D721Med (cell line): ENCODE measurements at regions not wholly inside any gene's neighbourhood (a gene's known extent, or its start where the extent isn't known, plus 50 kb on each side); places are given as distances from the start of the nearest gene placed in this dataset.

Source experiments
- DNase-seq: peaks from one replicate; pipeline ENCODE4 v3.0.0; 2011; ENCODE audit warnings: low spot score; ENCODE audit not compliant: insufficient read length
- FAIRE-seq: peaks from 2 replicates; lab custom pipeline; 2011; peaks lifted over from hg19 to GRCh38; lab: Jason Lieb, UNC
- CTCF ChIP-seq: IDR thresholded peaks from 2 replicates; pipeline ENCODE4 v1.5.1; 2012; ENCODE audit warnings: mild to moderate bottlenecking, control low read depth; ENCODE audit not compliant: insufficient read depth; ENCODE audit errors: missing control alignments

DNA sequence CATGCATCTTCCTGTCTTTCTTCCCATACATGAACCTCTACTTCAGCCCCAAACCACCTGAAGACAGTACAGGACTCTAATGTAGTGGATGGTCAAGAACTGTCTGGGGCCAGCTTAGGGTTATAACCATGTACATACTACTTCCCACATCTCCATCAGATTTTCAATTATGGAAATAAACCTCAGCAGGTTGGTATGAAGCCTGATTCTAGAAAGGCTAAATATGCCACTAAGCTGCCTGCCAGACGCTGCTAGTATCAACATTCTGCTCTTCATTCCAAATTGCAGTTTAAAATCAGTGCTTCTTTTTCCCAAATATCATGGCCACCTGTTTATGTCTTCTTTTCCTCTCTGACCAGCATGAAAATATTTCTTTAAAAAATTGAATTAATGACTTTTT is 99.2 kb upstream of the ID4 start:
- no peak for TF ChIP-seq CTCF
- DNase-seq (no peak), FAIRE-seq (no peak)

GRCh38 chr6:19749722-19750121 is 87.4 kb upstream of the ID4 start:
- no peak for FAIRE-seq
- no peak for DNase-seq
- no peak for TF ChIP-seq CTCF

DNA sequence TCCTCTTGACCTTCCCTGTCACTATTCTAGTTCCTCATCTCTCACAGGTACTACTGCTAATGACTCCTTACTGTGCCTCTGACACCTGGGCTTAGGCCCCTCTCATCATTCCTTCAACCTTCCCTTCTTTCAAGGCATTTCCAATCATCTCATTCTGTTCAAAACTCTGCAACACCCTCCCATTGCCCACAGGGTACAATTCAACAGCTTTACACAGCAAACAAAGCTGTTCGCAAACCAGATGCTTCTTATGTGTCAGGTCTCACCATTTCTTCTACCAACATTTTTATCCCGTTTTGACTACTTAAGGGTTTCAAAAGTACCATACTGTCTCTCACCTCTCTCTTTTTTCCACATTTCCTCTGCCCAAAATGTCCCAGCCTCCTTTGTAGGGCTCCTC is 84.4 kb upstream of the ID4 start:
- no peak for TF ChIP-seq CTCF
- FAIRE-seq (no peak), DNase-seq (no peak)

DNA sequence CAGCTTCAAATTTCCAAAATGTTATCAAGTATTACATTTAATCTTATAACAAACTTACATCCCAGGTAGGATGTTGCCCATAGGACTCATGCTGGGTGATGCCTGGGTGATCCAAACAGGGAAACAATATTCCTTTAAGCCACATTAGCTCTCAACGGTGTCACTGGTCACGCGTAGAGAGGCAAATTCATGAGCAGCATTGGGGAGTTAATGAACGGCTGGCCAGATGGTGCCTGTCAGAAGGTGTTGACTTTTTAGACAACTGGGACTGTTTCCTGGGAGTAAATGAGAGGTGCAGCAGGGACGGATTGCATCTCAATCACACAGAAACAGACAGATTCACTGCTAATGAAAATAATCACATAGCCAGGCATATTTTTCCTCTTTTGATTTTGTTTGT is 83.3 kb upstream of the ID4 start:
- DNase-seq (no peak), FAIRE-seq (no peak)
- TF ChIP-seq CTCF, result no peak

DNA sequence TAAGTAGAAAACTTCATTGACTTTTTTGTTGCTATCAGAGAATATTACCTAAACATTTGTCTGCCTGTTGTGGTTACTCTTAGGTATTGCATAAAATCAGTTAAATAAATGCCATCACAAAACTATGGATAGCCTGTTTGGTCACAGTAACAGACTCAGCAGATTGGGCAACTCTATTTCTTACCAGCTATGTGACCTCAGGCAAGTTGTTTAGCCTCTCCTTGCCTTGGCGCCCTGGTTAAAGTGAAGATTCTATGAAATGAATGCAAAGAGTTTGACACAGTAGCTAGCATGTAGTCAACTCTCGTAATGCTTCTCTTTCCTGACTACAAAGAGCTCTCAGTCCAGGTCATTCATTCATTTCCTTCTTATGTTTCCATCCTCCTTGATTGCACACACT is 82.5 kb upstream of the ID4 start:
- DNase-seq (no peak), FAIRE-seq (no peak)

GRCh38 chr6:19755181-19755580 is 82.0 kb upstream of the ID4 start:
- TF ChIP-seq CTCF, result no peak
- DNase-seq, result no peak
- FAIRE-seq, result no peak

More for the DNA sequence above, 82.5 kb upstream of the ID4 start:
- TF ChIP-seq CTCF, result no peak

DNA sequence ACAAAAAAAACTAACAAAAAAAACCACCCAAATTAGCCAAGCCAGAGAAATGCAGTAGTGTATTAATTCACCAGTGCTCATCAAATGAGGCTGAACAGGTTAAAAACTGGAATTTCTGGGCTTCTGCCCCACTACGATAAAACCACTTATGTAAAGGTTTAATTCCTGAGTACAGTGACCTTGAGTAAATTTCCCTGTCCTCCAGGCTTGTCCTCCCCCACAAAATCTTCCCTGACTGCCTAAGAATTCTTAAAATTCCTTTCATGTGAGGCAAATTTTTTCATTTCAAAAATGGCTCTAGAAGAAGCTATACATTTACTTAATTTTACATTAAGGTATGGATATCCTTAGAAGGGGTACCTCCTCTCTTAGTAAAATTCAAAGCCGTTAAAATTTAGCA is 80.1 kb upstream of the ID4 start:
- TF ChIP-seq CTCF, result no peak

More for the DNA sequence above, 80.1 kb upstream of the ID4 start:
- FAIRE-seq (no peak), DNase-seq (no peak)
